NOMO-1 treated with dmso at 0.1 percent for 144 hours (cell line): ENCODE measurements at regions not wholly inside any gene's neighbourhood (a gene's known extent, or its start where the extent isn't known, plus 50 kb on each side); places are given as distances from the start of the nearest gene placed in this dataset.

ENCODE experiments used
- DNase-seq: peaks from one replicate; lab custom pipeline; 2025; ENCODE audit not compliant: unreplicated experiment; lab: John Stamatoyannopoulos, UW

- DNase-seq, result no peak
Observed at GRCh38 chr11:20250644-20251247, 90.5 kb upstream of the DBX1 start.

DNA sequence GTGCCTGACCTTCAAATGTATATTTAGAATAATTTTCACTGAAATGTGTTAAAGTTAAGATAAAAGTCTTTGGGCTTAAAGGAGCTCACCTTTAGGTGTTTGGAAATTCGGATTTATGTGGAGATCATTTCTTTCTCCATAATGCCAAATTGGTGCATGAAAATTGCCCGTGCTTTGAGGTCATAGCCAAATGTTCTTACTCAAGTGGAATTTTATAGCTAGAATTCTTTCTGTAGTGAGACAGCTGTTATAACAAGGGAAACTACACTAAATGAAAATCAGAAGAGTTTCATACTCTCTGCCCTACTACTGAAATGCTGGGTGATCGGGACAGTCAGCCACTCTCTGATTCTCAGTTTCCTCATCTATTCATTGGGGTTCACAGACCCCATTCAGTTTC lies 89.5 kb upstream of the DBX1 start:
- no peak for DNase-seq

DNA sequence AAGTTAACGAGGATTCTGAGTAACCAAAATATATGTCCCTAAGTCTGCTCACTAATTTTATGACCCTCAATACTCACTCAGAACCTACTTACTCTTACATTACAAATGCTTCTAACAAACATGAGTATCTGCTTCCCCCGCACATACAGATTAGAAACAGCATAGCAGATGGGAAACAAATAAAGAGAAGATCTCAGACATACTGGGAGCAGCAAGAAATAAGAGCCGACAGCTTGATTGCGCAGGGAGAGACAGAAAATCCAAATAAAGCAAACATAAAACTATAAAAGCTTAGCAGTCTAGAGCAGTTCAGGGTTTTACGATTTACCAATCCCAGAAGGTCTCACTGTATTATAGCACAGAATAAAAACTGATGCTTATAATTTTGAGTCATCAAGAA lies 89.1 kb upstream of the DBX1 start:
- DNase-seq, result no peak

DNA sequence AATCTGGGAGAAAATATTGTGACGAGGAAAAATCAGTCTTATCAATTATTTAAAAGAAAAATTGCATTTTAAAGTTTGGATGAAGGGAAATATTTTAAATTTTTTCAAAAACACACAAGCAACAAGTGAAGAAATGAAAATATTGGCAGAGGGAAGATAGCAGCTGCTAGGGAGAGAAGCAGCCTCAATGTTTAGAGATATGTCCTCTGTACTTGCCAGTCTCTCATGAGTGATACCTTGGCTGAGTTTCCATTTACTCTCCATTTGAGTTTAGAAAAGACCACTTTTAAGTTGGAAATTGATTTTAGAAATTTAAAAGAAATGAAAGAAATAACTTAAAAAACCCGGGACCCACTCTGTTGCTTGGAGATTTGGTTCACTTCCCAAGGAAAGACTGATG lies 88.6 kb upstream of the DBX1 start:
- no peak for DNase-seq

- no peak for DNase-seq
Observed at GRCh38 chr11:20248121-20248772, 88.0 kb upstream of the DBX1 start.

- no peak for DNase-seq
Observed at GRCh38 chr11:20247591-20248007, 87.3 kb upstream of the DBX1 start.

DNA sequence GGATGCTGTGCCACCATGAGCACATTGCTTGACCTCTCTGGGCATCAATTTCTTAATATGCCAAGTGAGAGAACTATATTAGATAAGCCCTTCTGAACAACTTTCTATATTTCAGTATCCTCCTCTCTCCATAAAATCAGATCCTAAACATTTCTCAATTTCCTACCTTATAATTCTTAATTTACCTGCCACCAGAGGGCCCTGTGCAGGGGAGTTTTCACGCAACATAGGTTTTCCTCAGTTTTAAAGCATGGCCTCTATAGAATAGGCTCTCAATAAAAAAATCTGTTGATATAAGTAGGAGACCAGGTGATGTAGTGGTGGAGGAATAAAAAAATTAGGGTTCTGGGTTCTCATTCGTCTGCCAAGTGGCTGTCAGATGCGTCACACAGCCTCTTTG lies 83.7 kb upstream of the DBX1 start:
- DNase-seq, result no peak

GRCh38 chr11:20238712-20239111 lies 78.4 kb upstream of the DBX1 start:
- DNase-seq, result no peak

DNA sequence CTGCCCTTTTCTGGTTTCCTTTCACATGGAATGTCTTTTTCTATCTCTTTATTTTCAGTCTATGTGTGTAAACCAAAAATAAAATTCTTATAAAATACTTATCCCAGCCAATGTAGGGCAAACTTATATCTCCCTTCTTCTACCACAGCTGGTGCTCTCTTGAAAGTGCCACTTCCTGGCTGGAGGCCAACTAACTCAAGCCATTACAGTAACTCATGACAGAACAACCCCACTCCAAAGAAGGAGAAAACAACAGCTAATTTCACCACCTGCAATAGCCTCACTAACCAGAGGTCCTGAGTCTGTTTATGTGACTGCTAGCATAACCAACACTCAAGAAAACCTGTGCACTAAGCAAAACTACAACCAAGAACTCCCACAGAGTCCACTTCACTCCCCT lies 74.9 kb upstream of the DBX1 start:
- DNase-seq, result no peak

DNA sequence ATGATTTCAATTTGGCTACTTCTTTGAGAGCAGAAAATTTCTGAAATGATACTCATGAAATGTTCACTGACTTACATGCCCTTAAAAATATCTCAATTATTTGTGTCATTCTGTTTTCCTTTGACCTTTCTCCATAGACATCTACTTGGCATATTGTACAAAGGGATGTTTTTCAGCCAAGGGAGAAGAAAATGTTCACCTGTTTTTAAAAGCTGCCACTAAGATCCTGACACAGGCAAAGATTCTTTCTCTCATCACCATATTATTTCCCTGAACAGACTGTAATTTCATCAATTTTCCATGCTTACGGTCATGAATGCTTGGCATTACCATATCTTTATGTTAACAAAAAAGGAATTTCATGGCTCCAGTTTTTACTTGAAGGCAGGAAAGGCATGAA lies 67.4 kb upstream of the DBX1 start:
- DNase-seq, result no peak

DNA sequence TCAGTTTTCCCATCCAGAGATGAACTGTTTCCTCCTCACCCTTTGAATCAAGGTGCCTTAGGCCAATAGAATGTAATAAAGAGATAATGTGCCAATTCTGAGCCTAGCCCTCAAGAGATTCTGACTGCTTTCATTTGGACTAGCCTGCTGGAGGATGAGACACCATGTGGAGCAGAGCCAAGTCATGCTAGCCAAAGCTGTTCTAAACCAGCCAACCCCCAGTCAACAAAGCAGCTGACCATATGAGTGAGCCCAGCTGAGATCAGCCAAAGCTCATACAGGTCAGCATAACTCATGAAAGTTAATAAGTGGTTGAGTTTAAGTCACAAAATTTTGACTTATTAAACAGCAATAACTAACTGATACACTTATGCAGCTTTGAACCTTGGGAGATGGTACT lies 66.7 kb upstream of the DBX1 start:
- no peak for DNase-seq

DNA sequence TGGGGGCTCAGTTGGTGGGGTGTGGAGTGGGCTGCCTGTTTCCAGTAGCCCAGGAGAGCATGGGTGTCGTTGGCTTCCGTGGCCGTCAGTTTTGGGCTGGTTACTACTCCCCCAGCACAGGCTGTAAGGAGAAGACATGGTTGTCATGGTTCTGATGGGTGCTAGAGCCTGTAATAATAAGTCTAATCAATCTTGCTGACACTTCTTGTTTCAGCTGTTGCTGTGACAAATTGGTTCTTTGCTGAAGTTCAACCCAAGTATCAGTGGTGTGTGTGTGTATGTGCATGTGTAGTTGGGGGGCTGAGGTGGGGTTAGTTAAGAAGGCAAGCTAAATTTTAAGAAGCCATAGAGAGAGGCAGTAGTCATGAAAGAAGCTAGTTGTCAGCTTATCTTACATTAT lies 61.3 kb upstream of the DBX1 start:
- DNase-seq, result no peak

GRCh38 chr11:20213790-20214189 lies 53.5 kb upstream of the DBX1 start:
- no peak for DNase-seq

DNA sequence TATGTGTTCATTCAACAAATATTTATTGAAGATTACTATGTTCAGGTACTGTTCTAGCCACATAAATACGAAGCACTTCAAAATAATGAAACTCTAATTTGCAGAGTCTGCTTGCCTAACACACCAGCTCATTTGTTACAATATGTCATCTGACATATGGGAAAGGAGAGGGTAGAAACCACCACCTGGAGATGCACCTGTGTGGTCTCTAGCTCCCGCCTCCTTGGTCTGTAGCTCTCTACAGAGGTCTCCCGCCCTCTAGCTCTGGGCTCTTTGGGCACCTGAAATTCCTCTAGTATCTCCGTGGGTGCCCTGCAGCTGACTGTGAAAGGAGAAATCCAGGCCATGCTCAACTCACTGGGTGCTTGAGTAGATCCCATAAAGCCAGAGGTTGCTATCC lies 51.4 kb upstream of the DBX1 start:
- no peak for DNase-seq
